GM18873 (cell line): ENCODE measurements at regions not wholly inside any gene's neighbourhood (a gene's known extent, or its start where the extent isn't known, plus 50 kb on each side); places are given as distances from the start of the nearest gene placed in this dataset.

Source experiments
- ATAC-seq: cut with Tn5 transposase; IDR thresholded peaks from one replicate; pipeline ENCODE4 v1.9.1; 2021; ENCODE audit warnings: mild to moderate bottlenecking, moderate library complexity, moderate number of reproducible peaks; ENCODE audit not compliant: unreplicated experiment, low FRiP score

- ATAC-seq: no peak
These were observed 209.4 kb upstream of the ZFP42 start for GRCh38 chr4:187786190-187786589.

- no peak for ATAC-seq
These were observed 206.5 kb upstream of the ZFP42 start for GRCh38 chr4:187789078-187789477.

DNA sequence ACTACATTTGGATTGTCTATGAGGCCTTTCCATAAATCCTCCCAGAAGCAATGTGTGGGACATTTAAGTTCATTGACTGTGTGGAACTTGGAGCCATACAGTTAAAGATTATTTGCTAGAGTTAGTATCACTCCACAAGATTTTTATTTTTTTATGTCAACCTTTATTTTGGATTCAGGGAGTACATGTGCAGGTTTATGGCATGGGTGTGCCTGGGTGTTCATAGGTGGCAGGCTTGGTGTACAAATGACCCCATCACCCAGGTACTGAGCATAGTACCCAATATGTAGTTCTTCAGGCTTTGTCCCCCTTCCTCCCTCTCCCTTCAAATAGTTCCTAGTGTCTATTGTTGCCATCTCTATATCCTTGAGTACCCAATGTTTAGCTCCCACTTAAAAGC, 199.8 kb upstream of the ZFP42 start:
- no peak for ATAC-seq

DNA sequence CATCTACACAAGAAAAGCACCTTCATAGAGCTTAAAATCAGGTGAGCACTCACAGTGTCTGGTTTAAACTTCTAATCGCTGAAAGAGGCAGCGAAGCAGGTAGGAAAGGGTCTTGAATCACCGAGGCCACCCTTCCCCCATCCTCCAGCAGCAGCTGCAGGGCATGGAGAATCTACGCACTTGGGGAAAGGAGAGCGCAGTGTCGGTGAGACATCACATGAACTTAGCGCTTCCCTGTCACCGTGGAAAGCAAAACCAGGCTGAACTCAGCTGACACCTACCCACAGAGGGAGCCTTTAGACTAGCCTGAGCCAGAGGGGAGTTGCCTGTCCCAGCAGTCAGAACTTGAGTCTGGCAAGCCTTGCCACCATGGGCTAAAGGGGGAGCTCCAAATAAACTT, 197.2 kb upstream of the ZFP42 start:
- ATAC-seq: no peak

- ATAC-seq: no peak
These were observed 195.8 kb upstream of the ZFP42 start for GRCh38 chr4:187799735-187800134.

- no peak for ATAC-seq
These were observed 184.0 kb upstream of the ZFP42 start for GRCh38 chr4:187811591-187811990.

- no peak for ATAC-seq
These were observed 180.7 kb upstream of the ZFP42 start for GRCh38 chr4:187814737-187815465.

DNA sequence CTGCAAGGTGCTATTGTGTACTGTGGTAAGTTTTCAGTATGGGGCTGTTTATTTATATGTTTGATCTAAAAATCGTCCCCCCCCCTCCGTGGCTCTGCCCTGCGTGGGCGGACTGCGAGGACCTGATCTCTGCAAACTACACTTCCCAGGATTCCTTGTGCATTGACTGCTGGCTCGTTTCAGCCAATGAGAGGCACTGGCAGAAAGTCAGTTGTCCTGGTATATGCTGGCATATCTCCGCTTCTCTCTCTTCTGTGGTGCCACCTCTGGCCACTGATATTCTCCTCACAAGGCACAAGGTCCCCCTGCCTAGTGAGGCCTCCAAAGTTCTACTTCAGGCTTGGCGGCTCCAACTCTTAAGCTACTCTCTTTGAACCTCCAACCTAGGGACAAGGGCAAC, 168.8 kb upstream of the ZFP42 start:
- no peak for ATAC-seq

- ATAC-seq: no peak
These were observed 167.9 kb upstream of the ZFP42 start for GRCh38 chr4:187827631-187828030.

GRCh38 chr4:187839765-187840164, 155.8 kb upstream of the ZFP42 start:
- ATAC-seq: no peak

DNA sequence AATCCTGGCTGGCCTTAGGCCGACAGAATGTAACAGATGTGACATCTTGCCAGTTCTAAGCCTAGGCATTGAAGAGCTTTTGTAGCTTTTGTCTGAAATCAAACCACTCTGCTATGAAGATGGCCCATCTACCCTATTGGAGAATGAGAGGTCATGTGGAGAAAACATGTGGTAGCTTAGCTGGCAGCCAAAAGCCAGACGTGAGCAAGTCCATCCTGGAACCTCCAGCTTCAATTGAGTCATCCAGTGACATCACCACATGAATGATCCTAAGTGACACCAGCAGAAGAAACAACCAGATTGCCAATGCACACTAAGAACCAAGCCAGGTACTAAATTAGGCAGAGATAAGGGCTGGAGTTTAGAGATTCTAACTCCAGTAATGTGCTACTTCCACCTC, 154.8 kb upstream of the ZFP42 start:
- ATAC-seq: no peak

GRCh38 chr4:187849556-187850225, 145.9 kb upstream of the ZFP42 start:
- no peak for ATAC-seq

- no peak for ATAC-seq
These were observed 129.7 kb upstream of the ZFP42 start for GRCh38 chr4:187865914-187866313.

DNA sequence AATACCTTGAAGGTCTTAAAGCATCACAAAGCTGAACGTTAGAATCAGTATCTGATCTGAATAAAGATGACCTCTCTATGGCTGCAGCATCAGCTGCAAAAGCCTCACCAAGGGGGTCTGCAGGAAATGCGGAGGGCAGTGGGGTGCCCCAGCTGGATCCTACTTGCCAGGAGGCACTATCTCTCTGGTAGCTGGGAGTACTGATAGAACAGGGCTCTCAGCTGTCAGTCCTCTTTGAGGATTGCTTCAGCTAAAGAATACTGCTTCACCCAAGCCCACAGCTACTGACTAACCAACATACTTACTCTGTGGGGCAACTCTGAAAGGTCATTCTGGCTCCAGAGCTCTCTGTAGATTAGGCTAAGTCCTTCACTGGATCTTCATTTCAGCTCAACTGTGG, 112.5 kb upstream of the ZFP42 start:
- no peak for ATAC-seq

DNA sequence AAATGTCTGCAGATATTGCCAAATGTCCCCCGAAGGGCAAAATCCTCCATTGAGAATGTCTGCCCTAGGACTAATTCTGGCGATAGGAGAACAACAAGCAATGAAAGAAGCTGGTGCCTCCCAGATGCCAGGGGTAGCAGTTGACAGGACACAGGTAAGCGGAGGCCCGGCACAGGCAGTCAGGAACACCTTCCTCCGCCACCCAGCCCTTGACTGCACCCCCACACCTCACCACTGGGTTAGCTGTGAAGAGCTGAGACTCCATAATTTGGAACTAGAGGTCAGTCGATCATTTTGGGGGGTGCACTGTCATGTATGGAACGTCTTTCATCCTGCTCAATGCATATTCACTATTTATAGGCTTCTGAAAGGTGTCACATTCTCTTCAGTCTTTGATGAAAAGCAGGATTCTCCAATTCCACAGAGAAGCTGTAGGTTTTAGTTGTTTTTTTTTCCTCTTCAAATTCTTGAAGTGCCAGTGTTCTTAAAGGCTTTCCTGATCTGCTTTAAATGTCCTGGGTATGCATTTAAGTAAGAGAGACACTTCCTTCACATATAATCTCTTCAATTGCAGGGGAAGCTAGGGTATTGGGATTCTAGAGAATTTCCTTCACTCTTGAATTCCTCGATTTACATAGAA, 111.6 kb upstream of the ZFP42 start:
- no peak for ATAC-seq

- no peak for ATAC-seq
These were observed 107.7 kb upstream of the ZFP42 start for GRCh38 chr4:187887906-187888305.

DNA sequence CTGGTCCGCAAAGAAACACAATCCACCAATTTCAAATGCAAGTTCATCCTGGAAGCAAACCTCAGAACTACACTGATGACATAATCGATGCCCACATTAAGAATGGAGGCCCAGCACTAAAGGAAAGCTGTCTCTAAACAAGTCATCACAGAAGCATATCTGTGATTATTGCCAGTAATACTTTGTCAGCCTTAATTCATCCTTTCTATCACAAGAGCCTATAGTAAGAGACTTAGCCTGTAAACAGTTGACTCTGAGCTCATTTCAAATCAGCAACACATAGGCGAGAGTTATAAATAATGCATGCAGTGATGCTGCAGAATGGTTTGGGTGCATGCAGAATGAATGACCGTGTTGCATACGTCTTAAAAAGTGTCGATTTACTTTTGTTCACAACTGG, 105.9 kb upstream of the ZFP42 start:
- no peak for ATAC-seq

GRCh38 chr4:187893418-187893817, 102.2 kb upstream of the ZFP42 start:
- no peak for ATAC-seq

DNA sequence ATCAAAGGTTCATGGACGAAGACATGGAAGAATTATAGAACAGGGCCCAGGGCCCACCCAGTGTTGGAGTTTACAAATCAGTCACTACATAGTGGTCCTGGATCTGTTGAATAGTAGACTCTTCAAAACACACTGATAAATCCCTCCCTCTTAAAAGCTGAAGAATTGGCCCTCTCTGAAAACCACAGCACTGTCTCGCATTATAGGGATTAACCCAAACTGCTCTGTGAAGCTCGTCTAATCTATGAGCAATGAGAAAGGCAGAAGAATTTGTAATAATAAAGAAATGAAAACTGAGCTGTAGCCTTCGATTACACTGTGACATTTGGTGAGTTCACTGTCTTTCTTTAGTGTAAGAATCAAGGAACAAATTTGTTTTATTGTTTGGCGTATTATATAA, 92.5 kb upstream of the ZFP42 start:
- ATAC-seq: no peak

DNA sequence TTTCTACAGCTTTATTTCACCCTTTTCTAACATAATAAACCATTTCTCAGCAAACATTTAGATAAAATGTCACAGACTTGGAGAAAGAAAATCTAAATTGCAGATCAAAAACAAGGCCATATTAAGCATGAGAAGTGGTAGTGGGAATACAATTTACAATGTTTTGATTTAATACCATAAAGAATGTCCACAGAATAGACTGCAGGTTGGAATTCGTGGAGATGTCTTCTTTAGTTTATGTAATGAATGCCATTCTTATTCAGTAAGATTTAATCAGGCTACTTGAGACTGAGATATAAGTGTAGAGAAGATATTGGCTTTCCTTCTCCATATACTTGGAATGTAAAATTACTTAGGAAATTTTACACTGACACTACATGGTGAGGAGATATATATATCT, 91.9 kb upstream of the ZFP42 start:
- ATAC-seq: no peak

DNA sequence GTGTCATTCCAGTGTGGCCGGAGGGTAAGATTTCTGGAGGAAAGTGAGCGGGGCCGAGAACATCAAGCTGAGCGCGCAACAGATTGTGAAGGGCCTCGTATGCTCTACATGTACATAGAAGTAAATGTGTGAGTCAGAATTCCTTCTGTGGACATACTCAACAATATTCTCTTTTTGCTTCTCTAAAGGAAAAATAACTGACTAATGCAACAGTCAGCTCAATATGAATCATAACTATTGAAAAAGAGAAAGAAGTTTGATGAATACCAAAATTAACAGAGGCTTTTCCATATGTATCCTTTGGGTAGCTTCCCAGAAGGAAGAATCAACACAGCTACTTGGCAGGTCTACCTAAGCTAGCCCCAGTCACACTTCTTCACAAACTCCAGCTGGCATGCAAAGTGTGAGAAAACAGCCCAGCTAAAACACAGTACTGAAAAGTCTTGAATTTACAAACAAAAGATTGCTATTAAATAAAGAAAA, 87.5 kb upstream of the ZFP42 start:
- no peak for ATAC-seq

- no peak for ATAC-seq
These were observed 86.8 kb upstream of the ZFP42 start for GRCh38 chr4:187908731-187909130.
